H1 (cell line): ENCODE measurements at regions not wholly inside any gene's neighbourhood (a gene's known extent, or its start where the extent isn't known, plus 50 kb on each side); places are given as distances from the start of the nearest gene placed in this dataset.

ENCODE experiments used
- SP1 ChIP-seq: IDR thresholded peaks from 2 replicates; pipeline ENCODE4 v1.6.1; 2011; ENCODE audit warnings: low read depth, low read length
- TF ChIP-seq, protein P1 (sequence below): IDR thresholded peaks from 2 replicates; pipeline ENCODE4 v1.6.1; 2011; ENCODE audit warnings: low read length, improper control_type of control experiment

DNA sequence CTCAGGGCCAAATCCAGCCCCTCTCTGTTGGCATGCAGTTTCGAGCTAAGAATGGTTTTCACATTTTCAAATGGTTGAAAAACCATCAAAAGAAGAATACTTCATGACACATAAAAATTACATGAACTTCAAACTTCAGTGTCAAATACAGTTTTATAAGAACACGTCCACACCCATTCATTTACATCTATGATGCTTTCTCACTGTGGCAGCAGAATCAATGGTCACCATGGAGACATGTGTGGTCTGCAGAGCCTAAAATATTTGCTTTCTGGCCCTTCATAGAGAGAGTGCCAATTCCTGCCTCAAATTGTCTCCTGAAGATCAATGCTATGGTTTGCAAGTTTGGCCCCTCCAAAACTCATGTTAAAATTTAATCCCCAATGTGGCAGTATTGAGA is 405.8 kb downstream of the OCA2 start (continued):
- TF ChIP-seq SP1 = no peak
- TF ChIP-seq, protein P1, sequence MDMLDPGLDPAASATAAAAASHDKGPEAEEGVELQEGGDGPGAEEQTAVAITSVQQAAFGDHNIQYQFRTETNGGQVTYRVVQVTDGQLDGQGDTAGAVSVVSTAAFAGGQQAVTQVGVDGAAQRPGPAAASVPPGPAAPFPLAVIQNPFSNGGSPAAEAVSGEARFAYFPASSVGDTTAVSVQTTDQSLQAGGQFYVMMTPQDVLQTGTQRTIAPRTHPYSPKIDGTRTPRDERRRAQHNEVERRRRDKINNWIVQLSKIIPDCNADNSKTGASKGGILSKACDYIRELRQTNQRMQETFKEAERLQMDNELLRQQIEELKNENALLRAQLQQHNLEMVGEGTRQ = no peak
